Epithelial cell of proximal tubule (primary cell): ENCODE measurements at regions not wholly inside any gene's neighbourhood (a gene's known extent, or its start where the extent isn't known, plus 50 kb on each side); places are given as distances from the start of the nearest gene placed in this dataset.
A peak's percentile ranks its signal among the peaks of the same experiment; 100 is the strongest.
"Not testable (repeated sequence)": the region's sequence is repeated elsewhere in the genome, so short reads cannot be mapped to it uniquely, and the experiment has no call there.

ENCODE experiments used
- DNase-seq: peaks from one replicate; pipeline ENCODE4 v3.0.0-alpha.2; 2011; ENCODE audit warnings: low read depth
- H3K4me3 ChIP-seq: 2 replicates; pipeline ENCODE4 v1.5.1; 2011; ENCODE audit warnings: low read depth, mild to moderate bottlenecking, low read length
- TF ChIP-seq, protein P1 (sequence below): conservative IDR thresholded peaks from 2 replicates; pipeline ENCODE4 v1.5.1; 2012; ENCODE audit warnings: low read depth, mild to moderate bottlenecking, low read length

- no peak overlapping the region for H3K4me3 ChIP-seq
- TF ChIP-seq, protein P1, sequence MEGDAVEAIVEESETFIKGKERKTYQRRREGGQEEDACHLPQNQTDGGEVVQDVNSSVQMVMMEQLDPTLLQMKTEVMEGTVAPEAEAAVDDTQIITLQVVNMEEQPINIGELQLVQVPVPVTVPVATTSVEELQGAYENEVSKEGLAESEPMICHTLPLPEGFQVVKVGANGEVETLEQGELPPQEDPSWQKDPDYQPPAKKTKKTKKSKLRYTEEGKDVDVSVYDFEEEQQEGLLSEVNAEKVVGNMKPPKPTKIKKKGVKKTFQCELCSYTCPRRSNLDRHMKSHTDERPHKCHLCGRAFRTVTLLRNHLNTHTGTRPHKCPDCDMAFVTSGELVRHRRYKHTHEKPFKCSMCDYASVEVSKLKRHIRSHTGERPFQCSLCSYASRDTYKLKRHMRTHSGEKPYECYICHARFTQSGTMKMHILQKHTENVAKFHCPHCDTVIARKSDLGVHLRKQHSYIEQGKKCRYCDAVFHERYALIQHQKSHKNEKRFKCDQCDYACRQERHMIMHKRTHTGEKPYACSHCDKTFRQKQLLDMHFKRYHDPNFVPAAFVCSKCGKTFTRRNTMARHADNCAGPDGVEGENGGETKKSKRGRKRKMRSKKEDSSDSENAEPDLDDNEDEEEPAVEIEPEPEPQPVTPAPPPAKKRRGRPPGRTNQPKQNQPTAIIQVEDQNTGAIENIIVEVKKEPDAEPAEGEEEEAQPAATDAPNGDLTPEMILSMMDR: no peak
- DNase-seq: no peak
Observed at GRCh38 chr20:30910937-30911725, 346.3 kb upstream of the DEFB115 start.

GRCh38 chr20:30911832-30912660 is 345.4 kb upstream of the DEFB115 start:
- not testable (repeated sequence) for DNase-seq
- H3K4me3 ChIP-seq: peak overlapping the region; percentile 39
- TF ChIP-seq, protein P1: peak; percentile 41

DNA sequence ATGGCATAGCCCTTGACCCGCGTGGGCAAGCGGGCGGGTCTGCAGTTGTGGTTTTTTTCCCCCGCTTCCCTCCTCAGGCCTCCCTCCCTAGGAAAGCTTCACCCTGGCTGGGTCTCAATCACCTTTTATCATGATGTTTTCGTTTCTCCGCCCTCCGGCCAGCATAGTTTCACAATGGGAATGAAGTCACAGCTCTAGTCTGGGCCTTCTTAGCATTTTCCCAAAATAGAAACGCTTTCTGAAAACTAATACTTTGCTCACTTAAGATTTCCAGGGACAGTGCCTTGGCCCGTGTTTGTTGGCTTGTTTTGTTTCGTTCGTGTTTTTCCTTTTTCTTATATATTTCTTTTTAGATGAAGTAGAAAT is 344.8 kb upstream of the DEFB115 start:
- DNase-seq: not testable (repeated sequence)

DNA sequence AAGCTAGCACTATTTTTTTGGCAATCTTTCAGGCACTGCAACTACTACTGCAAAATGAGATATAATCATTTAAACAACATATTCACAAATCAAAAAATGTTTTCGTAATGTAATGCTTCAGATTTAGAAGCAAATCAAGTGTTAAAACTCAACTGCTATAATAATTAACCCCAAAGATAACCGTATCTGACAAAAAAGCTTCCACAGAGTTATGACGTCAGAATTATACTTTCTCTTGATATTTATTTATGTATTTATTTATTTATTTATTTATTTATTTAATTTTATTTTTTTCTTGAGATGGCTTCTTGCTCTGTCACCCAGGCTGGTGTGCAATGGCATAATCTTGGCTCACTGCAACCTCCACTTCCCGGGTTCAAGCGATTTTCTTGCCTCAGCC is 341.1 kb upstream of the DEFB115 start:
- not testable (repeated sequence) for H3K4me3 ChIP-seq, DNase-seq

More for the DNA sequence above, 344.8 kb upstream of the DEFB115 start:
- H3K4me3 ChIP-seq: peak overlapping the region; percentile 39

DNA sequence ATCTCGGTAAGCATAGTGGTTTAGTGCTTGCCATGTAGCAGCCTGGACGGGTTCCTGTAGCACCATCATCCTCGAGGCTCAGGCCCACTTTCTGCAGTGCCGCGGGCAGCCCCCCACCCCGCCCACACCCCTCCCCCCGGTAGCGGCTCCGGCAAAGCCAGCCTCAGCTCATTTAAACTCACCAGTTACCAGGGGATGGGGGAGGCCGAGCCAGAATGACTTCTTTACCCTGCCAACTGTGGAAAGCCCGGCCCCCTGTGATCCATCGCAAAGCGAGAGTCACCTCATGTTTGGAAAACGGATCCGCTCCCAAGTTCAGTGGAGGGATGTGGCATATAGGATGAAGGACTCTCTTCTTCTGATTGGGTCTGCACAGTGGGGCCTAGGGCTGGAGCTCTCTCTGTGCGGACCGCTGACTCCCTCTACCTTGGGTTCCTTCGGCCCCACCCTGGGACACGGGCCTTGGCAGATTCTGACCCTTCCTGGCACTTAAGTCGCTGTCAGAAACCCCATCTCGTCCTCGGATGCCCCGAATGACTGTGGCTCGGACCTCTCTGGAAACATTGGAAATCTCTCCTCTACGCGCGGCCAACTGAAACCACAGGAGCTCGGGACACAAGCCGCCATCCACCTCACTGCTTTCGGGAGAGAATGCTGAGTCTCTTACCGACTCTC is 337.8 kb upstream of the DEFB115 start:
- H3K4me3 ChIP-seq: no peak overlapping the region
- no peak for DNase-seq
- TF ChIP-seq, protein P1: no peak

GRCh38 chr20:30921286-30922071 is 336.0 kb upstream of the DEFB115 start:
- TF ChIP-seq, protein P1: no peak
- no peak for DNase-seq
- H3K4me3 ChIP-seq: no peak overlapping the region

DNA sequence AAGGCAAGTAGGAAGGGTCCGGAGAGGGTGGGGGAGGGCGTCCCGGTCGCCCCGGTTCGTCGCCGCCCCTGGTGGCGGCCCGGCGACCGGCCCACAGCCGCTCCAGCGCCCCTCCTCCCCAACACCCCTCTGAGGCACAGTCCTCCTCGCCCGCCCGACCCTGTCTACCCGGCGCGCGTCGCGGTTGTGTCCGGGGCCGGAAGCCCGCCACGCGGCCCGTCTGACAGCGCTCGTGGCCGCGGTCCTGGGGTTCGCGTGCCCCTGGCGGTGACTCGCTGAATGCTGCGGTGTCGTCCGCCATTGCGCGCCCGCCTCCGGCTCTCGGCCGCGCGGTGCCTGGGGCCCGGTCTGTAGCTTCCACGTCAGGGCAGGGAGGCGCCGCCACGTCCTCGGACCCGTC is 335.3 kb upstream of the DEFB115 start:
- TF ChIP-seq, protein P1: no peak
- DNase-seq: no peak
- H3K4me3 ChIP-seq: no peak overlapping the region
